LNCaP clone FGC (cell line): ENCODE measurements at regions not wholly inside any gene's neighbourhood (a gene's known extent, or its start where the extent isn't known, plus 50 kb on each side); places are given as distances from the start of the nearest gene placed in this dataset.

Experiments used
- DNase-seq: peaks from one replicate; pipeline ENCODE4 v3.0.0-alpha.2; 2011; ENCODE audit warnings: low read depth
- H3K4me3 ChIP-seq: 2 replicates; pipeline ENCODE4 v1.5.1; 2011; ENCODE audit warnings: mild to moderate bottlenecking, low read depth, low read length, control low read depth
- TF ChIP-seq, protein P1 (sequence below): IDR thresholded peaks from 2 replicates; pipeline ENCODE4 v1.5.1; 2012; ENCODE audit warnings: mild to moderate bottlenecking; ENCODE audit not compliant: control insufficient read depth, insufficient read depth; ENCODE audit errors: extremely low read depth

GRCh38 chr20:17856837-17857605 is 111.6 kb downstream of the SNX5 start:
- TF ChIP-seq, protein P1, sequence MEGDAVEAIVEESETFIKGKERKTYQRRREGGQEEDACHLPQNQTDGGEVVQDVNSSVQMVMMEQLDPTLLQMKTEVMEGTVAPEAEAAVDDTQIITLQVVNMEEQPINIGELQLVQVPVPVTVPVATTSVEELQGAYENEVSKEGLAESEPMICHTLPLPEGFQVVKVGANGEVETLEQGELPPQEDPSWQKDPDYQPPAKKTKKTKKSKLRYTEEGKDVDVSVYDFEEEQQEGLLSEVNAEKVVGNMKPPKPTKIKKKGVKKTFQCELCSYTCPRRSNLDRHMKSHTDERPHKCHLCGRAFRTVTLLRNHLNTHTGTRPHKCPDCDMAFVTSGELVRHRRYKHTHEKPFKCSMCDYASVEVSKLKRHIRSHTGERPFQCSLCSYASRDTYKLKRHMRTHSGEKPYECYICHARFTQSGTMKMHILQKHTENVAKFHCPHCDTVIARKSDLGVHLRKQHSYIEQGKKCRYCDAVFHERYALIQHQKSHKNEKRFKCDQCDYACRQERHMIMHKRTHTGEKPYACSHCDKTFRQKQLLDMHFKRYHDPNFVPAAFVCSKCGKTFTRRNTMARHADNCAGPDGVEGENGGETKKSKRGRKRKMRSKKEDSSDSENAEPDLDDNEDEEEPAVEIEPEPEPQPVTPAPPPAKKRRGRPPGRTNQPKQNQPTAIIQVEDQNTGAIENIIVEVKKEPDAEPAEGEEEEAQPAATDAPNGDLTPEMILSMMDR = no peak
- no peak for DNase-seq
- H3K4me3 ChIP-seq = no peak overlapping the region

- H3K4me3 ChIP-seq = no peak overlapping the region
- TF ChIP-seq, protein P1 = no peak
- DNase-seq = no peak
Observed at GRCh38 chr20:17856024-17856564, 112.5 kb downstream of the SNX5 start.

- DNase-seq = peak; percentile 7
- TF ChIP-seq, protein P1 = no peak
- H3K4me3 ChIP-seq = no peak overlapping the region
Observed at GRCh38 chr20:17854307-17854903, 114.2 kb downstream of the SNX5 start.

DNA sequence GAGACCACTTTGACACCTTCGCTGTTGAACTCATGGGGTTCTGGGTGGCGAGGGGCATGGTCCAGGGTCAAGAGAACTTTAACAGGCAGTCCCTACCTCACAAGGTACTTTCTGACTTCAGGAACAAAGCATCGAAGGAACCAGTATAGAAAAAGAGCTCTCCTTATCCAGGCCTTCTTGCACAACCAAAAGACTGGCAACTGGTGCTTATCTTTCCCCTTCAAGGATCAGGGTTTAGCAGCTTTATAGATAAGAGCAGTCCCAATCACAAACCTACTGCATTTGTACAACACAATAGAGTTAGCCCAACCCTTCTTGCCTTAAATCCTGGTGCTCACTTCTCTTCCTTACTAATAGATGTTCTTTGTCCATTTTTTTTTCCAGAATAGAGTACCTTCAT is 116.3 kb downstream of the SNX5 start:
- no peak overlapping the region for H3K4me3 ChIP-seq
- DNase-seq = no peak
- TF ChIP-seq, protein P1 = no peak

- DNase-seq = no peak
- TF ChIP-seq, protein P1 = no peak
- H3K4me3 ChIP-seq = no peak overlapping the region
Observed at GRCh38 chr20:17850684-17851026, 117.9 kb downstream of the SNX5 start.

GRCh38 chr20:17849901-17850683 is 118.5 kb downstream of the SNX5 start:
- TF ChIP-seq, protein P1 = no peak
- no peak overlapping the region for H3K4me3 ChIP-seq
- no peak for DNase-seq
